HG03442 (cell line): ENCODE measurements at regions not wholly inside any gene's neighbourhood (a gene's known extent, or its start where the extent isn't known, plus 50 kb on each side); places are given as distances from the start of the nearest gene placed in this dataset.

Experiments used
- ATAC-seq: cut with Tn5 transposase; IDR thresholded peaks from one replicate; pipeline ENCODE4 v1.9.1; 2021; ENCODE audit warnings: mild to moderate bottlenecking, moderate library complexity; ENCODE audit not compliant: unreplicated experiment

- ATAC-seq, result no peak
Observed at GRCh38 chr12:102781117-102781516, 135.9 kb downstream of the PAH start.

- peak; percentile 52 for ATAC-seq
Observed at GRCh38 chr12:102776041-102776440, 141.0 kb downstream of the PAH start.

- no peak for ATAC-seq
Observed at GRCh38 chr12:102769323-102769916, 147.6 kb downstream of the PAH start.

GRCh38 chr12:102766961-102767360 lies 150.1 kb downstream of the PAH start:
- ATAC-seq, result no peak

- ATAC-seq, result no peak
Observed at GRCh38 chr12:102765736-102766135, 151.3 kb downstream of the PAH start.

GRCh38 chr12:102763471-102763870 lies 153.6 kb downstream of the PAH start:
- no peak for ATAC-seq

GRCh38 chr12:102763061-102763460 lies 154.0 kb downstream of the PAH start:
- ATAC-seq, result no peak

- ATAC-seq, result no peak
Observed at GRCh38 chr12:102760322-102760721, 156.7 kb downstream of the PAH start.

- no peak for ATAC-seq
Observed at GRCh38 chr12:102759466-102759865, 157.6 kb downstream of the PAH start.

GRCh38 chr12:102757882-102758226 lies 159.2 kb downstream of the PAH start:
- no peak for ATAC-seq

- no peak for ATAC-seq
Observed at GRCh38 chr12:102757154-102757881, 159.7 kb downstream of the PAH start.

- ATAC-seq, result no peak
Observed at GRCh38 chr12:102756530-102756929, 160.5 kb downstream of the PAH start.

- ATAC-seq, result no peak
Observed at GRCh38 chr12:102755266-102755665, 161.8 kb downstream of the PAH start.

- no peak for ATAC-seq
Observed at GRCh38 chr12:102753802-102754201, 163.2 kb downstream of the PAH start.

- ATAC-seq, result no peak
Observed at GRCh38 chr12:102748704-102749103, 168.3 kb downstream of the PAH start.

- no peak for ATAC-seq
Observed at GRCh38 chr12:102746963-102747362, 170.1 kb downstream of the PAH start.

GRCh38 chr12:102745971-102746600 lies 171.0 kb downstream of the PAH start:
- no peak for ATAC-seq

GRCh38 chr12:102741196-102741595 lies 175.8 kb downstream of the PAH start:
- ATAC-seq, result no peak

GRCh38 chr12:102740141-102740955 lies 176.7 kb downstream of the PAH start:
- no peak for ATAC-seq

GRCh38 chr12:102736328-102736727 lies 180.7 kb downstream of the PAH start:
- ATAC-seq, result no peak

- ATAC-seq, result peak; percentile 95
Observed at GRCh38 chr12:102735104-102735503, 181.9 kb downstream of the PAH start.
